Fibroblast of skin of right quadriceps (primary cell): ENCODE measurements at regions not wholly inside any gene's neighbourhood (a gene's known extent, or its start where the extent isn't known, plus 50 kb on each side); places are given as distances from the start of the nearest gene placed in this dataset.
"Not testable (repeated sequence)": the region's sequence is repeated elsewhere in the genome, so short reads cannot be mapped to it uniquely, and the experiment has no call there.

Source experiments
- DNase-seq: peaks from one replicate; pipeline ENCODE4 v3.0.0-alpha.2; 2013

GRCh38 chr7:89934101-89934500 lies 220.2 kb upstream of the STEAP1 start:
- no peak for DNase-seq

DNA sequence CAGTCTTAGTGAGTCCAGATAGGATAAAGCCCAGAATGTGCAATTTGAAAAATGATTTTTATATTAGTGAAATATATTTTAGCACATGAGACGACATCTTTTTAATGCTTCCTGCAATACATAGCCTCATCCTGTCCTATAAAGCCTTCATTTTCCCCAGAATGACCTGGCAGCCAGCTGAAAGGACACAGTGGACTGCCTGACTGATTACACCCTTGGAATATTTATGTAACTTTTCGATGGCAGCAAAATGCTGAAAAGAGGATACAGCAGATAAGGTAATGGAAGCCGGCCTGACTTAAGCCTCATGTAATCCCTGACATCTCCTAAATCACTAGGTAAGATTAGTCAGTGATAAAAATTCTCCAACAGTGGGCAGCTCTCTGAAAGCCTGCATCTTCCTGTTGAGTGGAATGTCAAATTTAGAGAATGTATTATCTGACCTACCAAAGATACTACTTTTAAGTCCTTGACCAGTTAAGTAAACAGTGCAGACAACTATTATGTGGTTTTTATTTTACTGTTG lies 210.7 kb upstream of the STEAP1 start:
- DNase-seq: no peak

DNA sequence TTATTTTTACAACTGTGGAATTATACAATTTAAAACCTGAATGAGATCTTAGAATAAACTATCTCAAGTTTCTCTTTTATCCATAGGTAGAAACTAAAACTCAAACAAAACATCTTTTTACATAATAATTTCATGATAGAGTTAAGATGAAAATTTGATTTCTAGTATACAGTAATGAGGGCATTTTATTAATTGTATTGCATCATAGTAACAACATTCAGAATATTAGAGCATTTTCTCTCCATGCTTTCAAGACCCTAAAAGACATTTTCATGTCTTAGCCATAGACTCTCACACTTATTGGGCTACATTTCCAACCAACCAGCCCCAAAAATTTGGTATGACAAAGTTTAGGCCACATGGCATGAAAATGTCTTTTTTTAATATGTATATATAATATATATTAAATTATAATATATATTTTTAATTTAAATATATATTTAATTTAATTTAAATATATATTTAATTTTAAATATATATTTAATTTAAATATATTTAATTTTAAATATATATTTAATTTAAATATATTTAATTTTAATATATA lies 195.7 kb upstream of the STEAP1 start:
- no peak for DNase-seq

DNA sequence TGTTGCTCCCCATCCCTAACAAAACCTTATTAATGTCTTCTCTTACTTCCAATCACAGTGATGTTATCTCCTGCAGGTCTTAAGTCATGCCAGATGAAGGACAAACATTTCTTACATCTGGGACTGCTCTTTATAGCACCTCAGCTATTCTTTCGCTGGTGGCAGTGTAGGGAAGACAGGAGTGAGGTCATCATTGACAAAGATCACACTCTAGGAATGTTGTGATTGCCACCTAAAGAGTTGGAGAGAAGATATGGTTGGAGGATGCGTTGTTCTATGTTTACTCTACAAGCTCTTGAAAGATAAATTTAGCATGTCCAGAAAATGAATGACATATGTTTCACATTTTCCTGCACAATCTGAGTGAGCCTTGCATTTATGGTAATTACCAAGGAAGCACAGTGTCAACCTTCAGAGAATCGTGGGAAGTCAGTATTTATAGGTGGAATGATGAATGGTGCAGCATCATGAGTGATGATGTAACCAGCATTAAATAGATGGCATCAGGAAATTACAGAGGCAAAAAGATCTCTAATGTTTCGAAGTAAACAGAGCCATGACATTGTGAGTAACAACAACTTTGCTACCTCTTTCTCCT lies 188.1 kb upstream of the STEAP1 start:
- DNase-seq: no peak

DNA sequence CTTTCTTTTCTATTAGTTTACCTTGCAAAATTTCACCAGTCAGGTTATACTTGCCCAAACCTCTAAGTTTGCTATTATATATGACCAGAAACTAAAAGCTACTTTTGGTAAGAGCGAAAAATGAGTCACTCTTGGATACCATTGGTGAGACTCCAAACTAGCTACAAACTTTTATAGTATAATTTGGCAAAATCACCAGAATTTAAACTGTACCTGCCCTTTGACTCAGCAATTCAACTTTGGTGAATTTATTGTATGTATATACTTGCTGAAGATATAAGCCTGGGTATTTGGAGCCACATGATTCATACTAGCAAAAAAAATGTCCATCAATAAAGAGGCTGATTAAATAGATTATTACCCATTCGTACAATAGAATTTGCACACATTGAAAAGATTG lies 178.7 kb upstream of the STEAP1 start:
- no peak for DNase-seq

- no peak for DNase-seq
Measured at GRCh38 chr7:89987665-89988064, 166.6 kb upstream of the STEAP1 start.

- DNase-seq: no peak
Measured at GRCh38 chr7:89988074-89988473, 166.2 kb upstream of the STEAP1 start.

DNA sequence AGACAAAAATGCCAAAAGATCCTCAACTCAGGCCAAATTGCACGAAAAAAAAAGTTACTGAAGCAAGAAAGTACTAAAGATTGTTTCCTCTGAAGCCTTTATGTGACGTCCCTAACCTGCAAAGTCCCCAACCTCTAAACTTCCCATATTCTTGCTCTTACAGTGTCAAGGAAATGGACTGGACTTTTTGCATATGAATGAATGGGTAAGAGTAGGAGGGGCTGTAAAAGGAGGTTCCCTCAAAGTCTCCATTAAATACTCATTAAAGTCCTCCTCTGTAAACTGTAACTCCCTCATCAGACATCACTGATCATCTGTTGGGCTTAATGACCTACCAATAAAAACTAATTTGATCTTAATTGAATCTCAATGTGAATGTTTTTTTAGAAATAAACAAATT lies 164.8 kb upstream of the STEAP1 start:
- no peak for DNase-seq

DNA sequence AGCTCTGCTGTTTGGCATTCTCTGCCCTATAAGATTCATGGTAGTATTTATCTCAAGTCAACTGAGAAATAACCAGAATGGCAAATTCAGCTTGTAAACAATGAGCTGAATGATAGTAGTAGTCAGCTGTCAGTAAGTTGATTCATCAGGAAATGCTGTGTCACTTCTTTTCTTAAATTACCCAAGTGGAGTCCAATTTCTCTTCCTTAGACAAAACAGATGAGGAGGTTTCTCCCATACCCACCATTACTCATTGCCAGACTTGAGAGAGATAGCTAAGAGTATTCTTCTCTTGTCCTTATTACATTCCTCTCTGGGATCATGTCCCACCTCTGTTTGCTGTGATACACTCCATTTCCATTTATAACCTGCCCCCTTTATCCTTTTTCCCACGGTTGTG lies 159.8 kb upstream of the STEAP1 start:
- DNase-seq: no peak

DNA sequence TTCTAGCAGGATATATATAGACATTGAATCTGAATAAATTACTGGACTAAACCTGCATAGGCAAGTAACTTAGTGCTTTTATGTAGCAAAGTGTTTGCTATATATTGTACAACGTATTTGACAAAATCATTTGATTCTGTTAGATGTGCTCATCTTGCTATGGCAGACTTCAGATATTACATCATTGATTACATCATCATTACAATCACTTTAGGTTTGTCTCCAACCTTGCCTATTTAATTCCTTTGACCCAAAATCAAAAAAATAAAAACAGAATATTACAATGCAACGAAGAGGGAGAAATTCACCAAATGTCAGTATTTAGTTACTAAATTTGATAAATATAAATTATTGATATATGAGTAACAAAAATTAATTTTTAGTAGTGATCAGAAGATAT lies 155.7 kb upstream of the STEAP1 start:
- no peak for DNase-seq

- no peak for DNase-seq
Measured at GRCh38 chr7:90005836-90006235, 148.4 kb upstream of the STEAP1 start.

GRCh38 chr7:90007001-90007654 lies 147.1 kb upstream of the STEAP1 start:
- no peak for DNase-seq

DNA sequence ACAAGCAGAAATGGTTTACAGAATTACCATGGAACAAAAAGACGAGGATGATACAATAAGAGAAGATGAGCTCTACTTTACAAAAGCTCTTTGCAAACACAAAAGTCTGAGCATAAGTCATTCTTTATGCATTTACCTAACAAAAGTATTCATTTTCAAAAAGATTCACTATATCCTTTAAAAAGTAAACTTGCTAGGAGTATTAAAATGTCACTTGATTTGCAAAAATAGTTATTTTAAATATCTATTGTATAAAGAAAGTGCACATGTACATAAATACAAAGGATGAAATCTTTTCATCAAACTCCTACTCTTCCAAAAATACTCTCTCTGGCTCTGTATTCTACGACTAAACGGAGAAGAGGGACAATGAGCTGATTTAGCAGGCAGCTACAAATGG lies 146.4 kb upstream of the STEAP1 start:
- DNase-seq: no peak

DNA sequence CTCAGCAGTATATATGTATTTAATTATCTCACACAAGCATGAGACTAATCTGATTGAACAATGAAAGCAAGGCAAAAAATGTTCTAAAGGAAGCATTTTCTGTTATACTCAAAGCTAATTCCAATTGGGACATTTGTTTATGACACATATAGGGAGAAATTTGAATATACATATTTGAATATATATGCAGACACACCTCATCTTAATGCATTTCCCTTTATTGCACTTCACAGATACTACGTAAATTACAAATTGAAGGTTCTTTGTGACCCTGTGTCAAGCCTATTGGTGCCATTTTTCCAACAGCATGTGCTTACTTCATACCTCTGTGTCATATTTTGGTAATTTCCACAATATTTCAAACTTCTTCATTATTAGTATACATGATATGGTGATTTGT lies 132.1 kb upstream of the STEAP1 start:
- DNase-seq: no peak

- DNase-seq: no peak
Measured at GRCh38 chr7:90025771-90026170, 128.5 kb upstream of the STEAP1 start.

GRCh38 chr7:90033850-90034249 lies 120.4 kb upstream of the STEAP1 start:
- no peak for DNase-seq

- DNase-seq: no peak
Measured at GRCh38 chr7:90053094-90053493, 101.2 kb upstream of the STEAP1 start.

GRCh38 chr7:90061077-90061476 lies 93.2 kb upstream of the STEAP1 start:
- no peak for DNase-seq

GRCh38 chr7:90064370-90064769 lies 89.9 kb upstream of the STEAP1 start:
- DNase-seq: no peak

DNA sequence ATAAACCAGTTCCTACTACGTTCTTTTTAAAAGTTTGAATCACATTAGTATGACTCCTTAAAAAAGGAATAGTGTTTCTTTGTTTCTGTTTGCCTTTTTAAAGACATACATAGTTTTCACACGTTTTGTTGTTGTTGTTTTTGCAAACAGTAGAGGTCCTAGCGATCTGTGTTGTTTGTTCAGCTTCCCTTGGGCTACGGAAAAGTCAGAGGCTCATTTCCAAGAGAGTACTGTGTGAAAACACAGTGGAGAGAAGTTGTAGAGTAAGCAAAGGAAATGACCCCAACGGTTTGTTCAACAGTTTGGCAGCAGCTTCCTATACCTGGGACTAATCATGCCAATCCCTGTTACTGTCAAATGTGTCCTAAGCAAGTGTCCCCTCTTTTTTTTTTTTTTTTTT lies 87.1 kb upstream of the STEAP1 start:
- no peak for DNase-seq

GRCh38 chr7:90070238-90070637 lies 84.0 kb upstream of the STEAP1 start:
- DNase-seq: not testable (repeated sequence)

DNA sequence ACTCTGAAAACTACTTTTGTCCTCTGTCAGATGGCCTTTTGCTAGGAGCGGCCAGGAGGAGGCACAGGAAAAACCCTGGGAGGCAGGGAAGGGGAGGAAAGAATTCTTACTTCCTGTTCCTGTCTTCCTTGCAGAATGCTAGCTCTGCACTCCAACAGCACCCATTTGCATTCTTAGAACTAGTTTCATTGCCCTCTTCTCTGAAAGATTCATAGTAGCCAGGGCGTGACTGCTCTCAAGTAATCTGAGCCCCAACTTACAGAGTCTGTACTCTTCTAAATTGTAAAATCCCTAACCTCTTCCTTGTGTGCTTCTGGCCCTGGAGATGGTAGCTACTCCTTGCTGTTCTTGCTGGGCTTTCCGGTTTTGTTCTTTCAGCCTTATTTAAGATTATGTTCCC lies 75.3 kb upstream of the STEAP1 start:
- no peak for DNase-seq

DNA sequence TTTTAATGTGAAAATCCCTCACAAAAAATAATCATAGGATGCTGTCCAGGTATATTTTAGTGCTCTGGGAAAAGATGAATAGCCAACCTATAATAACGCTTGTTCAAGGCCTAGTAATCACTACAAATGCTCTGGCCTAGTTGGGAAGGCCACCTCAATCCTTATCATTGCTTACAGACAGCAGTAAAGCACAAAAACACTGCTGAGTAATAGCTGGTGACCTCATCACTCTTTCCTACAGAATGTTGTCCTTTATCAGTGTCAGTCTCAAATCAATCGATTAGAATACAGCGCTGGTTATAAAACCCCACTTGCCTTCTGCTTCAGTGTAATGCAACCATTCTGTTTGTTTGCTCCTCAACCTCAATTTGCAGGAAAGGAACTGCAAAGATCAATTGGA lies 72.6 kb upstream of the STEAP1 start:
- DNase-seq: no peak

GRCh38 chr7:90092506-90092905 lies 61.8 kb upstream of the STEAP1 start:
- no peak for DNase-seq

- DNase-seq: no peak
Measured at GRCh38 chr7:90094030-90094429, 60.2 kb upstream of the STEAP1 start.
